ENCODE measurements at regions not wholly inside any gene's neighbourhood (a gene's known extent, or its start where the extent isn't known, plus 50 kb on each side); places are given as distances from the start of the nearest gene placed in this dataset.
"Not testable (repeated sequence)": the region's sequence is repeated elsewhere in the genome, so short reads cannot be mapped to it uniquely, and the experiment has no call there.

DNA sequence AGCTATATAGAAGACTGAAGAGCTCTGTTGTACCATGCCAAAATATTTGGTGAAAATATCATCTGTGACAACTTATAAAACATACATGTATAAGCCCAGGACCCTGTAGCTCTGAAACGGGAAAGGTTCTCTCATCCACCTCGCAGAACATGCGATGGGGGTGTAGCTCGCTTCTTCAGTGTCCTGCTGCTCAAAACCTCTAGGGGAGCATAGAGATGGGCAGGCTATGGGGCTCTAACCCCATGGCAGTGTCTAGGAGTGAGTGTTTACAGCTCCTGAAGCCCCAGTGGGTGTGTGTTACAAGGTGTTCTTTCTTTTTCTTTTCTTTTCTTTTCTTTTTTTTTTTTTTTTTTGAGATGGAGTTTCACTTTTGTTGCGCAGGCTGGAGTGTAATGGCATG, 505.2 kb upstream of the SYNCRIP start:
- no peak overlapping the region for H3K27ac ChIP-seq
- intact Hi-C loops (cut with DNase I) = no loop called here

DNA sequence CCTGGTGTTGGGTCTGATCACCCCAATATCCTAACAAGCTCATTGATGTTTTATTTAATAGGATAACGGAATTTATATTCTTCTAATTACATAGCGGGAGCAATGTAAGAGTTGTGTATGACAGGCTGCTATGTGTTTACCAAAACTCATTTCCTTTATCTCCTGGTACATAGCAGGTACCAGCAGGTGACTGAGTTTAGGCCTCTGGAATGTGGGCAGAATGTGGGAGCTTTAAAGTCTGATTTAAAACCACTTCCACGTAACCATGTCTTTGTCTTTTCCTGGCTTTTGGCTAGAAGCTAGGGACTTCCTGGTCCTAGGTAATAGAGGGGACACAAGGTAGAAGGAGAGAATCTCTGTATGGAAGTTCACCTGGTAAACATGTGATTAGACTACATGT, 504.6 kb upstream of the SYNCRIP start:
- ATAC-seq = no peak
- Histone ChIP-seq H3K36me3 (no peaks in the 10 kb centered on the region), H3K4me3 (no peak overlapping the region), H3K9me3 (no peaks in the 10 kb centered on the region), H3K4me1 (no peaks in the 10 kb centered on the region), H3K27me3 (no peaks in the 10 kb centered on the region), H3K27ac (no peak overlapping the region)
- TF ChIP-seq, protein P1, sequence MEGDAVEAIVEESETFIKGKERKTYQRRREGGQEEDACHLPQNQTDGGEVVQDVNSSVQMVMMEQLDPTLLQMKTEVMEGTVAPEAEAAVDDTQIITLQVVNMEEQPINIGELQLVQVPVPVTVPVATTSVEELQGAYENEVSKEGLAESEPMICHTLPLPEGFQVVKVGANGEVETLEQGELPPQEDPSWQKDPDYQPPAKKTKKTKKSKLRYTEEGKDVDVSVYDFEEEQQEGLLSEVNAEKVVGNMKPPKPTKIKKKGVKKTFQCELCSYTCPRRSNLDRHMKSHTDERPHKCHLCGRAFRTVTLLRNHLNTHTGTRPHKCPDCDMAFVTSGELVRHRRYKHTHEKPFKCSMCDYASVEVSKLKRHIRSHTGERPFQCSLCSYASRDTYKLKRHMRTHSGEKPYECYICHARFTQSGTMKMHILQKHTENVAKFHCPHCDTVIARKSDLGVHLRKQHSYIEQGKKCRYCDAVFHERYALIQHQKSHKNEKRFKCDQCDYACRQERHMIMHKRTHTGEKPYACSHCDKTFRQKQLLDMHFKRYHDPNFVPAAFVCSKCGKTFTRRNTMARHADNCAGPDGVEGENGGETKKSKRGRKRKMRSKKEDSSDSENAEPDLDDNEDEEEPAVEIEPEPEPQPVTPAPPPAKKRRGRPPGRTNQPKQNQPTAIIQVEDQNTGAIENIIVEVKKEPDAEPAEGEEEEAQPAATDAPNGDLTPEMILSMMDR (IDR thresholded peaks at IDR 0.05) = no peak
- DNase-seq = no peak
- intact Hi-C loops (cut with DNase I) = no loop called here

More for the DNA sequence above, 505.2 kb upstream of the SYNCRIP start:
- Histone ChIP-seq H3K27me3 (no peaks in the 10 kb centered on the region), H3K36me3 (no peaks in the 10 kb centered on the region), H3K4me1 (no peaks in the 10 kb centered on the region), H3K4me3 (no peak overlapping the region), H3K9me3 (no peaks in the 10 kb centered on the region)
- TF ChIP-seq, protein P1 (IDR thresholded peaks at IDR 0.05) = no peak
- ATAC-seq (no peak), DNase-seq (no peak)

DNA sequence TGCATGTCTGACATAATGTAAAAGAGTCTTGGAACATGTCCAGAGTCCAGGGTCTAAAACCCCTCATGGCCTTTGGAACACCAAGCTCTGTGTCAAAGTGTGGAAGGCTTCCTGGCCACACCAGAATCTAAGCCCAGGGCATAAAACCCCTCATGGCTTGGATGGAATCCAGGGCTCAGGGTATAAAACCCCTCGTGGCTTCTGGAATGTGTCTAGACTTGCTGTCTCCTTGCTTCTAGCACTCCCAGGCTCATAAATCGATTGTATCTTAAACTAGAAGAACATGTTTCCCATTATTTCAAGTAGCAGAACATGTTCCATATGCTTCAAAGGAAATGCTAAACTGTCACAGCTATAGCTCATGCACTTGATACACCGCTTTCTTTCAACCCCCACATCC, 504.1 kb upstream of the SYNCRIP start:
- intact Hi-C loops (cut with DNase I); H3K9me3 ChIP-seq; H3K27me3 ChIP-seq; H3K27ac ChIP-seq; H3K36me3 ChIP-seq; DNase-seq; ATAC-seq; H3K4me1 ChIP-seq; H3K4me3 ChIP-seq: not testable (repeated sequence)

DNA sequence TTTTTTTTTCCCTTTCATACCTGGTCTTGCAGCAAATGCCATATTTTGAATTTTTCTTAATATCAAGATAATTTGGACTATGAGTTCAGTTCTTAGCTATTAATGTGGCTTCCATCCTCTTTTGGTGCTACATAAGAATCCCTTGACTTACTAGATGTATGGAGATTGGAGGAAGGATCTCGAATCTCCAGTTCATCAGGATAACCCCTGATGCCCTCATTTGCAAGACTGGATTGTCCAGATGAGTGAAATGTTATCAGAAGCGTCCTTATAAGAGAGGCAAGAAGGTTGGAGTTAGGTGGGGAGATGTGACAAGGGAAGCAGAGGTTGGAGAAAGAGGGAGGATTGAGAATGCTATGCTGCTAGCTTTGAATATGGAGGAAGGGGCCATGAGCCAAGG, 499.6 kb upstream of the SYNCRIP start:
- no peak overlapping the region for H3K27ac ChIP-seq
- TF ChIP-seq, protein P1 (IDR thresholded peaks at IDR 0.05) = no peak
- no peaks in the 10 kb centered on the region for H3K27me3 ChIP-seq
- H3K4me3 ChIP-seq = no peak overlapping the region
- no peaks in the 10 kb centered on the region for H3K4me1 ChIP-seq
- no peaks in the 10 kb centered on the region for H3K36me3 ChIP-seq
- no peaks in the 10 kb centered on the region for H3K9me3 ChIP-seq
- no peak for ATAC-seq
- no peak for DNase-seq
- intact Hi-C loops (cut with DNase I) = no loop called here

DNA sequence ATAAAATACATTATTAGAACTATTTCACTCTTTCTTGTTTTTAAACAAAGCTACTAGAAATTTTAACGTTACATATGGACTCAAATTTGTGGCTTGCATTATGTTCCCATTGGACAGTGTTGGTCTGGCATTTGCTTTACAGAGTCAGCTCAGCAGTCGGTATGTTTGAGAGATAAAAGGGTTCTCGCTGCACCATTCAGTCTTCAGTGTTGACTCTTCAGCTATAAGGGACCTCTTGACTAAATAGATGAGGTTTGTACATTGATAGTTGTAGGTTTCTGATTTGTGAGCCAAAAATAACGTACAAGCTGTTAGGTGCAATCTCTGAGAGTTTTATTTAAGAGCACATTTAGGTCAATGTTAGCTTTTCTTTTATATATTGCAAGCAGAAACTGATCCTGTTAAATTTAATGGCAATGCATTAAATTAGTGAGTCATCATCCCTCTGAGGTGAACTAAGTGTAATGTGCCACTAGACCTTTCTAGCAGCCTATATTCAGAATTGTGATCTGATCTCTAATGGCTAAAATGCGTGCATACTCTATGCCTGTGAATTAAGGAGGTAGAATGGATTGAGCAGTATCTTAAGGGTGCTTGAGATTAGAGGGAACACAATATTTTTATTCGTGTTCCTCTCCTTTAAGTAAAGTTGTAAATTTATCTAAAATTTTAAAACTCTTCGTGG, 485.6 kb upstream of the SYNCRIP start:
- Histone ChIP-seq H3K27me3 (no peaks in the 10 kb centered on the region), H3K4me1 (no peaks in the 10 kb centered on the region), H3K27ac (no peak overlapping the region), H3K9me3 (peaks cover 5% of the 10 kb centered on the region), H3K4me3 (no peak overlapping the region), H3K36me3 (no peaks in the 10 kb centered on the region)
- intact Hi-C loops (cut with DNase I) = no loop called here
- DNase-seq = no peak
- TF ChIP-seq, protein P1 (IDR thresholded peaks at IDR 0.05) = no peak
- no peak for ATAC-seq

DNA sequence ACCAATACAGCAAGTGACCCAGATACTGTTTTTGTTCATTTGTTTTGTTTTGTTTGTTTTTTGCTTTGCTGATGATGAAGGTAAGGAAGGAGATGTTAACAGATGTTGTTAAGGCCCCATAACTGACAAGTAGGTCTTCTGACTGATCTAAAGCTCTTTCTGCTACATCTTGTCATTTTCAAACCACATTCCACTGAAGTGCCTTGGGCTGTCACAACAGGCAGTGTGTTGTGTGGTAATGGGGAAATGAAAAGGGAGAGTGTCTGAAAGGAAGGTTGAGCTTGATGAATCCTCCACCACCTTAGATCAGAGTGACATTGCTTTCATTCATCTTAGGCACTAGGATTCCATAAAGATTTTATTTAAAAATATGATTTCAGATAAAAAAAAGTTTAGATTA, 479.4 kb upstream of the SYNCRIP start:
- H3K4me3 ChIP-seq = no peak overlapping the region
- TF ChIP-seq, protein P1 (IDR thresholded peaks at IDR 0.05) = no peak
- H3K9me3 ChIP-seq = no peaks in the 10 kb centered on the region
- H3K4me1 ChIP-seq = no peaks in the 10 kb centered on the region
- no peaks in the 10 kb centered on the region for H3K36me3 ChIP-seq
- DNase-seq (no peak), ATAC-seq (no peak)
- intact Hi-C loops (cut with DNase I) = no loop called here
- H3K27ac ChIP-seq = no peak overlapping the region
- H3K27me3 ChIP-seq = no peaks in the 10 kb centered on the region
